ENCODE measurements at regions not wholly inside any gene's neighbourhood (a gene's known extent, or its start where the extent isn't known, plus 50 kb on each side); places are given as distances from the start of the nearest gene placed in this dataset.
A peak's percentile ranks its signal among the peaks of the same experiment; 100 is the strongest.
"Not testable (repeated sequence)": the region's sequence is repeated elsewhere in the genome, so short reads cannot be mapped to it uniquely, and the experiment has no call there.

- no peak for DNase-seq
Observed at GRCh38 chr20:53872081-53872541, 198.3 kb downstream of the BCAS1 start.

DNA sequence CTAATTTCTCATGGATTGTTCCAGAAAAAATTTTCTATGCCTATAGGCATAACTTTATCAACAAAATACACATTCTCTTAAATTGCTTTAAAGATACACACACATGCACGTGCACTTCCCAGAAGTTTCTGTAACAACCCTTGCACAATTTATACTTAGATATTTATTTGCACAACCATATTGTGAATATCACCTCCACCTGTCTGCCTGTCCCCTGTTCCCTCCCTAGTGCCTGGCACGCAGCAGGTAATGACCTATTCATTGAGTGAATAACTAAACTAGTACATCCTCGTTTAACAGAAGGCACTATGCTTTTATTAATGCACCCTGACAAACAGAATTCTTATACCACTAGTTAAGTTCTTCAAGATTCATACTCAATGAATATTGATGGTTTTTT lies 198.9 kb downstream of the BCAS1 start:
- DNase-seq = no peak

DNA sequence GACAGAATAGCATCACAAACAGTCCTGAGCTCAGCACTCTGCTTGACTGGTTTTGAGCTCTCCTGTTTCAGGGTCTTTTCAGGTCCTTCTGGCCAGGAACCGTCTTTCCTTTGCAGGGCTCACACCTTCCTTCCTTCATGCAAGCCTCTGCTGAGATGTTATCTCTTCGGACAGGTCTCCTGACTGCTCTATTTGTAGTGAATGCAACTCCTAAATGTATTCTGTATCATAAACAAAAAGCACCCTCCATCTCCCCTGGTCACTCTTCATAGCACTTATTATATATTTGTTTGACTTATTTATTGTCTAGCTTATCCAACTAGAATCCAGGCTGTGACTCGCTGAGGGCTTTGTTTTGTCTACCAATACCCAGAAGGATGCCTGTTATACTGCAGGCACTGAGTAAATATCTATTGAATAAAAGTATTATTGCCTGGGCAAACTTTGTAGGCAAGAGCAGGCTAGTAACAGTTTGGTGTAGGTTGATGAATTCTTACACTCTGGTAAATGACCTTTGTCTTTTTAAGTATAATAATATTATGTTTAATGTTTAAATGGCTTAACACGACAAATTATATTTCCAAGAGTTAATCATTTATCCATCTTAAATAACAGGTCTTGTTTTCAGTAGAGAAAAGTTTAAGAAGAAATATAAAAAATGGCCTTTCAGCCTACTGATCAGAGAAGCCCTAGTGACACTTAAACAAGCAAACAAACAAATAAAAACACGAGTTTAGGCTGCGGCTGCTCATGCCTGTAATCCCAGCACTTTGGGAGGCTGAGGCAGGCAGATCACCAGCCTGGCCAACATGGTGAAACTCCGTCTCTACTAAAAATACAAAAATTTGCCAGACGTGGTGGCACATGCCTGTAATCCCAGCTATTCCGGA lies 199.7 kb downstream of the BCAS1 start:
- DNase-seq = no peak

GRCh38 chr20:53869466-53870258 lies 200.7 kb downstream of the BCAS1 start:
- DNase-seq = peak; percentile 44

GRCh38 chr20:53867741-53868351 lies 202.5 kb downstream of the BCAS1 start:
- peak; percentile 45 for DNase-seq

DNA sequence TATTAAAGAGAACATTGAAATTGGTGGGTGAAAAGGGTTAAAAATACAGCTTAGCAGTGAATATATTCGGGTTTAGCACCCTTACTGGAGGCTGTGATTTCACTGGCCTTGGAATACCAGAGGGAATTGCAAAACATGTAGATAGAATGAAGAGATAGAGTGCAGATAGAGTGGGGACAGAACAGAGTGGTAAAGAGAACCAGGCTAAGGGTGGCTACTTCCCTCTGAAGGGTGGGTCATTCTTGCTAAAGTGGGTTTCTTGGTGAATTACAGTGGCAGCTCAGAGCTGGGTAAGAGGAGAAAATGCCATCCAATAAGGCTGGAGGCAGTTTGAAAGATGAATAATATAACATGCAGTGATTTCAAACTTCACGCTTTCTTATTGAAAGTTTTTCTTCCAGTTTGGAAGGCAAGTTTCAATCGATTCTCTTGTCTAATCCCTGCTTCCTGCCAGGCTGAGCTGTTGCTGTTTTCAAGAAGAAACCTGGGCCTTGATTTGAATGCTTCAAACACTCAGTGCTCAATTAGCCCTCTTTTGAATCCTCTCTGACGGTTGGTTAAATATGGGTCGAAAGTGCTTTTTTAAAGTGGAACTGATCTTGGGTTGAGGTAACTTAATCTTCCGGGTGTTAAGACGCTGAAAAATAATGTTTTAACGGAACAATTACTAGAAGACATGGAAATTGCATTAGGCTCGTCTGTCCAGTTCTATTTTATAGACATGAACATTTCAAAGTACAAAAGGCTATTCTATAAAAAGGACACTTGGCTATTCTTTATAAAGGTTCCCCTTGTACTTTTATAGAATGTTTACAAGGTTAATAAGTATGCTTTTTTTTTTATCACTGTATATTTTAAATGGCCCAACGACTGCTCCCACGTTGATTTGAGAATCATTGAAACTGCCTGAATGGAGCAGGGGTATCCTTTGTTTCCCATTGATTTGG lies 203.3 kb downstream of the BCAS1 start:
- peak; percentile 80 for DNase-seq

- peak; percentile 71 for DNase-seq
Observed at GRCh38 chr20:53865901-53866793, 204.2 kb downstream of the BCAS1 start.

GRCh38 chr20:53864765-53865683 lies 205.4 kb downstream of the BCAS1 start:
- DNase-seq = not testable (repeated sequence)

DNA sequence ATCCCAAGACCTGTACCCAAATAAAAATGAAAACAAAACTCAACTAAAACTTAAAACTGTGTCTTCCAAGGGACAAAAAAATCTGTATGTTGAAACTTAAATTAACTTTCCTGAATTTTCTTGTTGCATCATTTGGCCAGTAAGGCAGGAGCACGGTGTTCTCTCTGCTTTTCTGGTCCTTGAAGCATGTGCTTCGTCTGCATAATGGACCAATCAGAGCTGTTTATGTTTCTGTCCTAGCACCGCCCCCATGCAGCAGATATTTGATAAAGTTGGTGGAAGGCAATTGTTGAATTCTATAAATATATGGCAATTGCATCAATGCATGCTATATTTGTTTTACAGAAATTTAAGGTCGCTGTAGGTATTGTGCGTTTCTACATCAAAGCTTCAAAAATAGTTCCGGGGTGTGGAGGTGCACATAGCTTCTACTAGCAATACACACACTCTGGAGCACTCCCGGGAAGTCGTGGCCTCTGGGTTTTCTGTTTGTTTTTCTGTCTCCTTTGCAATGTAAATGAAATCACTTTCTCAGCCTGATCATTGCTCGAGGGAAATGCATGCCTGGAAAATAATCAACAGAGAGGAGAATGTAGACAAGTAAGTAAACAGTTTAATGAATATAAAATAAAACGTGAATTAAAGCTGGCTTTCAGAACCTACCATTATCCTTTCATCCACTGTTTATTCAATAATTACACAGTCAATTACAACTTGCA lies 206.3 kb downstream of the BCAS1 start:
- not testable (repeated sequence) for DNase-seq

DNA sequence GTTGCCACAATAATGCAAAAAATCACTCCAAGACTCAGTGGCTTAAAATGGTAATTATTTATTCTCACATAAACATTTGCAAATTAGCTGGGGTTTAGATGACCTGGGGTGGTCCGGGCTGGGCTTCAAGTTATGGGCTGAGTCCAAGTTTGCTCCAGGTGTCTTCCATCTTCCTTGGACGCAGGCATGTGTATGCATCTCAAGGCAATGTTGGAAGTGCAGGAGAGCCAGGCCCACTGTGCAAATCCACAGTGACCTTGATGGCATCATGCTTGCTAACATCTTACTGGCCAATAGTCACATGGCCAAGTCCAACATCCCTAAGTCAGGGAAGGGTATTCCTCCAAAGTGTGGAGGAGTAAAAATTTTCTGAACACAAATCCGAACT lies 206.9 kb downstream of the BCAS1 start:
- not testable (repeated sequence) for DNase-seq

DNA sequence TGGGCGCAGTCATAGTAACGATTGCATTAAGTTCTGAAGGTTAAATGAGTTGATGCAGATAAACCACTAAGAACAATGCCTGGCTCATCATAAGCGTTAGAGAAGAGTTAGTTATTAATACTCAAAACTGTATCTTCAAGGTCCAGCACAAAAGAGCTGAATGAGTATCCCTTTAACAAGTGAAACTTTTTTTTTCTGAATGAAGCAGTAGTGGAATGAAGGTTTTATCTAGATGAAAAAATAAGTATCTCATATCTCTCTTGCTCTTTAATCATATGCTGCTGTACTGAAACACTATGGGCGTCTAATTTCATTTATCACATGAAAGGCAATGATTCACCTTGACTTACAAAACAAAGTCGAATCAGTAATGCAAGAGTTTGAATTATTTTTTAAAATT lies 207.4 kb downstream of the BCAS1 start:
- DNase-seq = not testable (repeated sequence)

DNA sequence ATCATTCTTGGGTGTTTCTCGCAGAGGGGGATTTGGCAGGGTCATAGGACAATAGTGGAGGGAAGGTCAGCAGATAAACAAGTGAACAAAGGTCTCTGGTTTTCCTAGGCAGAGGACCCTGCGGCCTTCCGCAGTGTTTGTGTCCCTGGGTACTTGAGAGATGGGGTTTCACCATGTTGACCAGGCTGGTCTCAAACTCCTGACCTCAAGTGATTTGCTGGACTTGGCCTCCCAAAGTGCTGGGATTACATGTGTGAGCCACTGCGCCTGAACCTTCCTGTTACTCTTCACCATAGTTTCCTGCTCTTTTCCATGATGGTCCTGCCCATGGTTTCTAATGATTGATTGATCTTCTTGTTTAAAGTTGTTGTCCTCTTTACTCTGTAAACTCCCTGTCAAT lies 207.9 kb downstream of the BCAS1 start:
- not testable (repeated sequence) for DNase-seq

- DNase-seq = not testable (repeated sequence)
Observed at GRCh38 chr20:53862136-53862397, 208.3 kb downstream of the BCAS1 start.

DNA sequence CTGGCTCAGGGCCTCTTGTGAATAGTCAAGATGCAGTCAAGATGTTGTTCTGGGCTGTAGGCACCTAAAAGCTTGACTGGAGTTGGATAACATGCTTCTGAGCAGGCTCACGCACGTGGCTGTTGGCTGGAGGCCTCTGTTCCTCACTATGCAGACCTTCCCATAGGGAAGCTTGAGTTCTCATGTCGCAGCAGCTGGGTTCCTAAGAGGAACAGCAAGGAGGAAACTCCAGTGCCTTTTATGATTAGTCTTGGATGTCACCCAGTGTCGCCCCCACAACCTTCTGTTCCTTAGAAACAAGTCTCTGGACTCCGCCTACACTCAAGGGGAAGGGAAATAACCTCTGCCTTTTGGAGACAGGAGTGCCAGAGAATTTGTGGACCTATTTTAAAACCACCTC lies 210.7 kb downstream of the BCAS1 start:
- peak; percentile 26 for DNase-seq

DNA sequence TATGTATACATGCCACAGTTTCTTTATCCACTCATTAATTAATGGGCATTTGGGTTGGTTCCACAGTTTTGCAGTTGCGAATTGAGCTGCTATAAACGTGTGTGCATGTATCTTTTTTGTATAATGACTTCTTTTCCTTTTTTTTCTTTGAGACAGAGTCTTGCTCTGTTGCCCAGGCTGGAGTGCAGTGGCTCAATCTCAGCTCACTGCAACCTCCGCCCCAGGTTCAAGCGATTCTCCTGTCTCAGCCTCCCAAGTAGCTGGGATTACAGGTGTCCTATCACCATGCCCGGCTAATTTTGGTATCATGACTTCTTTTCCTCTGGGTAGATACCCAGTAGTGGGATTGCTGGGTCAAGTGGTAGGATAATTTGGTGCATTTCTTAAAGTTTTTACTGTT lies 211.4 kb downstream of the BCAS1 start:
- DNase-seq = not testable (repeated sequence)

- not testable (repeated sequence) for DNase-seq
Observed at GRCh38 chr20:53858516-53858915, 211.9 kb downstream of the BCAS1 start.

- DNase-seq = no peak
Observed at GRCh38 chr20:53857723-53858236, 212.6 kb downstream of the BCAS1 start.

DNA sequence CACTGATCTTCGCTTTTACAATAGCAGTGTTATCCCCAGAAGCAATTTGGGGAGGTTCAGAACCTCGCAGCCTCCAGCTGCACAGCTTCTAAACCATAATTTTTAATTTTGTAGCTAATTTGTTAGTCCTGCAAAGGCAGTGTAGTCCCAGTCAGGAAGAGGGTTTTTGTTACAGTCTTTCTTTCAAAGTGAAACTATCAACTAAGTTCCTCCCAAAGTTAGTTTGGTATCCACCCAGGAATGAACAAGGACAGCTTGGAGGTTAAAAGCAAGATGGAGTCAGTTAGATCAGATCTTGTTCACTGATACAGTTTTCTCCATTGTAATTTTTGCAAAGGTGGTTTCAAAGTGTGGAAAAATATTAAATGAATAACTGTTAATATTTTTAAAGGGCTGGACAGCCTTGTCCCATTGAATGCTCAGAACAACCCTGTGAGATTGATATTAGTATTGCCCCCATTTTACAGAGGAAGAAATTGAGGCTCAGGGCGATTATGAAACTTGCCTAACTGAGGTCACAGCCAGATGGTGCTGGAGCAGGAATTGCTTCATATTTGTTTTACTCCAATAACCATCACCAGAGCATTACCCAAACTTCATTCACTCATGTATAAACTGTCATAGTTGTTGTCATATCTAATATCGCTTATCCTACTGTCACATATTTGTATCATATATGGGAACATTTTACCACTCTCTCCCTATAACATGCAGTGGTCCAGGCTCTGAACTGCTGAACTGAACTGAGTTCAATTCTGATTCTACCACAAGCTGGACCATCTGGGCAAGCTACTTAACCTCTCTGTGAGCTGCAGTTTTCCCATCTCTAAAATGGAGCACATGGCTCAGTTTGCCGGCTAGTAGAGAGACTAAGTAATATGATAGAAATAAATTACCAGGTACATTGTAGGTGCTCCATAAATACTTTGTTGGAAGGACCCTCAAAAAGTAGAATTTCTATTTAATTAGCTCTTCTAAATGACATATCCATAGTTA lies 213.8 kb downstream of the BCAS1 start:
- no peak for DNase-seq
